ENCODE measurements at regions not wholly inside any gene's neighbourhood (a gene's known extent, or its start where the extent isn't known, plus 50 kb on each side); places are given as distances from the start of the nearest gene placed in this dataset.
"Not testable (repeated sequence)": the region's sequence is repeated elsewhere in the genome, so short reads cannot be mapped to it uniquely, and the experiment has no call there.

DNA sequence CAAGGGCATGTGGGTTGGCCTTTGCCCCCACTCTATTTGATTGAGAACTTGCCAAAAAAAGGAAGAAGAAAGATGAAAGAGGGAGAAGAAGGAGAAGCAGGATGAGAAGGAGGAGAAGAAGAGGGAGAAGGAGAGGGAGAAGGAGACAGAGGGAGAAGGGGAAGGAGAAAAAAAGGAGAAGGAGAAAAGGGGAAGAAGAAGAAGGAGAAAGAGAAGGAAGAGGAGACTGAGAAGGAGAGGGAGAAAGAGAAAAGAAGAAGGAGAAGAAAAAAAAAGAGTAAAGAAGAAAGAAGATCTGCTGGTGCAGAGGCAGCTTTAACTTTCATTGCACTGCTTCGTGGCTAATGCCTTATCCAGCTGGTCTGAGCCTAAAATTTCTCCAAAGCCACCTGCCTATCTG is 144.4 kb downstream of the ZNF22 start:
- H3K27ac ChIP-seq (ENCODE audit: low read depth, low read length); H3K36me3 ChIP-seq (ENCODE audit: control insufficient read depth, insufficient read depth, low read length); H3K9me3 ChIP-seq (ENCODE audit: control insufficient read depth, insufficient read depth, low read length); DNase-seq (ENCODE audit: low read depth in 4 of 6, low spot score in 6 of 6); H3K4me3 ChIP-seq (ENCODE audit: low read depth, low read length); H3K27me3 ChIP-seq (ENCODE audit: control insufficient read depth, insufficient read depth, low read length); H3K4me1 ChIP-seq (ENCODE audit: control insufficient read depth, insufficient read depth, low read length): not testable (repeated sequence)
- 71% methylated on average over 1 of the region's 1 CpG for WGBS (ENCODE audit: insufficient coverage)

- Histone ChIP-seq H3K9me3 (ENCODE audit: control insufficient read depth, insufficient read depth, low read length) (no peaks in the 10 kb centered on the region), H3K4me3 (ENCODE audit: low read depth, low read length) (no peak overlapping the region), H3K27me3 (ENCODE audit: control insufficient read depth, insufficient read depth, low read length) (no peaks in the 10 kb centered on the region), H3K36me3 (ENCODE audit: control insufficient read depth, insufficient read depth, low read length) (no peaks in the 10 kb centered on the region), H3K4me1 (ENCODE audit: control insufficient read depth, insufficient read depth, low read length) (no peaks in the 10 kb centered on the region), H3K27ac (ENCODE audit: low read depth, low read length) (no peak overlapping the region)
- peak in 1 of 6 donors; percentile 4 for DNase-seq (ENCODE audit: low read depth in 4 of 6, low spot score in 6 of 6)
- WGBS (ENCODE audit: insufficient coverage) = 67% methylated on average over 3 of the region's 3 CpGs
Observed at GRCh38 chr10:45147000-45147399, 146.3 kb downstream of the ZNF22 start.

DNA sequence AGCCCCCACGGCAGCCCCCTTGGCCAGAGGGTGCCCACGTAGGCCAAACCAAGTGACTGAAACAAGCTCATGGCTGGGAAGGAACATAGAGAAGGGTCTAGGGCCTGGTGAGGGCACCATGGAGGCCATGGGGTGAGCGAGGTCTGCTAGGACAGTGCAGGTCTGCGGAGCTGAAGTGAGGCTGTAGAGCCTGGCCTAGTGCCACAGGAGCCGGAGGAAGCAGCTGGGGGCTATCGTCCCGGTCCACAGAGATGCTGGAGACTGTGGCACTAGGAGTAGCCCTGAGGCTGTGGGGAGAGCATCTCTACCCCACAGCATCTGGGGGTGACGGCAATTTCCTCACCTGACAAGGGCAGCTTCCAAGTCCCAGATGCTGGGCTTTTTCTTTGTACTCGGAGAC is 150.3 kb downstream of the ZNF22 start:
- H3K27ac ChIP-seq (ENCODE audit: low read depth, low read length) = no peak overlapping the region

GRCh38 chr10:45151467-45152214 is 150.9 kb downstream of the ZNF22 start:
- peak in 2 of 6 donors; percentile 28 to 34 for DNase-seq (ENCODE audit: low read depth in 4 of 6, low spot score in 6 of 6)
- H3K27me3 ChIP-seq (ENCODE audit: control insufficient read depth, insufficient read depth, low read length) = no peaks in the 10 kb centered on the region
- no peak overlapping the region for H3K4me3 ChIP-seq (ENCODE audit: low read depth, low read length)
- H3K4me1 ChIP-seq (ENCODE audit: control insufficient read depth, insufficient read depth, low read length) = no peaks in the 10 kb centered on the region
- H3K9me3 ChIP-seq (ENCODE audit: control insufficient read depth, insufficient read depth, low read length) = no peaks in the 10 kb centered on the region
- no peak overlapping the region for H3K27ac ChIP-seq (ENCODE audit: low read depth, low read length)
- WGBS (ENCODE audit: insufficient coverage) = 77% methylated on average over 15 of the region's 18 CpGs
- H3K36me3 ChIP-seq (ENCODE audit: control insufficient read depth, insufficient read depth, low read length) = no peaks in the 10 kb centered on the region

More for the DNA sequence above, 150.3 kb downstream of the ZNF22 start:
- no peak for DNase-seq (ENCODE audit: low read depth in 4 of 6, low spot score in 6 of 6)
- Histone ChIP-seq H3K4me3 (ENCODE audit: low read depth, low read length) (no peak overlapping the region), H3K4me1 (ENCODE audit: control insufficient read depth, insufficient read depth, low read length) (no peaks in the 10 kb centered on the region), H3K36me3 (ENCODE audit: control insufficient read depth, insufficient read depth, low read length) (no peaks in the 10 kb centered on the region), H3K9me3 (ENCODE audit: control insufficient read depth, insufficient read depth, low read length) (no peaks in the 10 kb centered on the region), H3K27me3 (ENCODE audit: control insufficient read depth, insufficient read depth, low read length) (no peaks in the 10 kb centered on the region)
- 94% methylated on average over 4 of the region's 9 CpGs for WGBS (ENCODE audit: insufficient coverage)

GRCh38 chr10:45152726-45153125 is 152.0 kb downstream of the ZNF22 start:
- WGBS (ENCODE audit: insufficient coverage) = 100% methylated on average over 1 of the region's 3 CpGs
- no peaks in the 10 kb centered on the region for H3K9me3 ChIP-seq (ENCODE audit: control insufficient read depth, insufficient read depth, low read length)
- no peaks in the 10 kb centered on the region for H3K36me3 ChIP-seq (ENCODE audit: control insufficient read depth, insufficient read depth, low read length)
- H3K4me3 ChIP-seq (ENCODE audit: low read depth, low read length) = no peak overlapping the region
- no peaks in the 10 kb centered on the region for H3K4me1 ChIP-seq (ENCODE audit: control insufficient read depth, insufficient read depth, low read length)
- no peaks in the 10 kb centered on the region for H3K27me3 ChIP-seq (ENCODE audit: control insufficient read depth, insufficient read depth, low read length)
- no peak overlapping the region for H3K27ac ChIP-seq (ENCODE audit: low read depth, low read length)
- no peak for DNase-seq (ENCODE audit: low read depth in 4 of 6, low spot score in 6 of 6)

GRCh38 chr10:45154502-45154901 is 153.8 kb downstream of the ZNF22 start:
- no peak overlapping the region for H3K27ac ChIP-seq (ENCODE audit: low read depth, low read length)
- no peak overlapping the region for H3K4me3 ChIP-seq (ENCODE audit: low read depth, low read length)
- 79% methylated on average over 3 of the region's 3 CpGs for WGBS (ENCODE audit: insufficient coverage)
- no peaks in the 10 kb centered on the region for H3K27me3 ChIP-seq (ENCODE audit: control insufficient read depth, insufficient read depth, low read length)
- H3K4me1 ChIP-seq (ENCODE audit: control insufficient read depth, insufficient read depth, low read length) = no peaks in the 10 kb centered on the region
- H3K9me3 ChIP-seq (ENCODE audit: control insufficient read depth, insufficient read depth, low read length) = no peaks in the 10 kb centered on the region
- no peaks in the 10 kb centered on the region for H3K36me3 ChIP-seq (ENCODE audit: control insufficient read depth, insufficient read depth, low read length)
- DNase-seq (ENCODE audit: low read depth in 4 of 6, low spot score in 6 of 6) = peak in 1 of 6 donors; percentile 9

DNA sequence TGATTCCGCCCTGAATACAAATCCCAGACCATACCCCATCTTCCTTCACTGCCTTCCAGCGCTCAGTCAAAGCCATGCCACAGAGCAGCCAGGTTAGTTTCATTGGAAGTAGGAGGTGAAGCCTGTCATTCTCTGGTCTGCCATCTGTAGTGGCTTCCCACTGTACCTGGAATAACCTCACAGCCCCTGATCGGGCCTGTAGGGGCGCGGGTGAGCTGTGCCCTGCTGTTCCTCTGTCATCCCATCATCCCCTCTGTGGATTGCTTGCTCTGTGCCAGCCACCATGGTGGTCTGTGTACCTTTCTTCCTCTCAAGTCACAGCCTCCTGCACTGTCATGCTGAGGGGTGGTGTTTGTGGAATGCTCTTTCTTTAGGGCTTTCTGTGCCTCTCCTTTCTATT is 155.1 kb downstream of the ZNF22 start:
- WGBS (ENCODE audit: insufficient coverage) = no CpG with 5 or more reads among the region's 5 CpGs

DNA sequence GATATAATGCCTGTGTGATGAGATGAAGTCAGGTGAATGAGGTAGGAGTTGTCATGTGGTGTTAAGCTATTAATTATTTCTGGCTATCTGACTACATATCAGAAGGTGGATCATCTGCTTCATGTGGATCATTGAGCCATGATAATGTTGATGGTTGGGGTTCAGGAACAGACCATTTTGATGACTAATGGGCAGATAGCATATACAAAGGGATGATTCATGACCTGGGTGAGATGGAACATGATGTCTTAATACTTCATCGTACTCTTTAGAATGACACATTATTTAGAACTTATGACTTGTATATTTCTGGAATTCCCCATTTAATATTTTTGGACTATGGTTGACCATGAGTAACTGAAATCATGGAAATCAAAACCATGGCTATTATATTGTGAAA is 155.1 kb downstream of the OR13A1 start:
- H3K9me3 ChIP-seq (ENCODE audit: control insufficient read depth, insufficient read depth, low read length) = no peaks in the 10 kb centered on the region
- H3K27me3 ChIP-seq (ENCODE audit: control insufficient read depth, insufficient read depth, low read length) = no peaks in the 10 kb centered on the region
- no CpG with 5 or more reads among the region's 1 CpG for WGBS (ENCODE audit: insufficient coverage)
- no peak overlapping the region for H3K4me3 ChIP-seq (ENCODE audit: low read depth, low read length)
- no peaks in the 10 kb centered on the region for H3K4me1 ChIP-seq (ENCODE audit: control insufficient read depth, insufficient read depth, low read length)
- DNase-seq (ENCODE audit: low read depth in 4 of 6, low spot score in 6 of 6) = no peak
- H3K36me3 ChIP-seq (ENCODE audit: control insufficient read depth, insufficient read depth, low read length) = no peaks in the 10 kb centered on the region
- no peak overlapping the region for H3K27ac ChIP-seq (ENCODE audit: low read depth, low read length)

More for the DNA sequence above, 155.1 kb downstream of the ZNF22 start:
- H3K27ac ChIP-seq (ENCODE audit: low read depth, low read length) = no peak overlapping the region
- H3K9me3 ChIP-seq (ENCODE audit: control insufficient read depth, insufficient read depth, low read length) = no peaks in the 10 kb centered on the region
- DNase-seq (ENCODE audit: low read depth in 4 of 6, low spot score in 6 of 6) = no peak
- no peaks in the 10 kb centered on the region for H3K27me3 ChIP-seq (ENCODE audit: control insufficient read depth, insufficient read depth, low read length)
- H3K36me3 ChIP-seq (ENCODE audit: control insufficient read depth, insufficient read depth, low read length) = no peaks in the 10 kb centered on the region
- H3K4me3 ChIP-seq (ENCODE audit: low read depth, low read length) = no peak overlapping the region
- H3K4me1 ChIP-seq (ENCODE audit: control insufficient read depth, insufficient read depth, low read length) = no peaks in the 10 kb centered on the region

DNA sequence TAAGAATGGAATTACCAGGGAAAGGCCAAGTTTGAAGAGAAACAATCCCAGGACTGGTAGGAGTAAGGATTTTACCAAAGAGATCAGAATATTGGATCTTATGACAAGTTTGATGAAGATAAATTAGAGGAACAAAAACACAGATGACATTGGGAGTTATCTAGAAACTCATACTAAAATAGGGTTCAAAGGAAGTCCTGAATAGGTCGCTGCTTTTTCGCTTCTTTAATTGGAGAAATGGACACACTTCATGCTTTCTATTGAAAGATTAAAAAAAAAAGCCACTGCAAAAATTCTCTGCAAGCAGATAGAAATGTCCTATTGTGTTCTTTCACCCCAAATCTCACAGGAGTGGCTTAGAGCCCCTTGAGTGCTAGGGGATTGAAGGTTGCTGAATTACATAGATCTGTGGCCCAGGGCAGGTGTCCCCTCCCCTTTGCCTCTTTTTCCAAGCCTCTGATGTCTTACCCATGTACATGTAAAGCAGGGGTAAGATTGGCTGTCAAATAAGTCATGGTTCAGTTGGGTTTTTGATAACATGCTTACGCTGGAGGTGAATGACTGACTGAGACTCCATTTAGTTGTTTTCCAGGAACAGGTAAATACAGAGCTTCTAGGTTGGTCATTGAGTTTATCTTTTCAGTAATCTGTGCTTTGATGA is 152.0 kb downstream of the OR13A1 start:
- Histone ChIP-seq H3K36me3 (ENCODE audit: control insufficient read depth, insufficient read depth, low read length) (no peaks in the 10 kb centered on the region), H3K27me3 (ENCODE audit: control insufficient read depth, insufficient read depth, low read length) (no peaks in the 10 kb centered on the region), H3K4me1 (ENCODE audit: control insufficient read depth, insufficient read depth, low read length) (no peaks in the 10 kb centered on the region), H3K4me3 (ENCODE audit: low read depth, low read length) (no peak overlapping the region), H3K27ac (ENCODE audit: low read depth, low read length) (no peak overlapping the region), H3K9me3 (ENCODE audit: control insufficient read depth, insufficient read depth, low read length) (no peaks in the 10 kb centered on the region)
- no peak for DNase-seq (ENCODE audit: low read depth in 4 of 6, low spot score in 6 of 6)
- 91% methylated on average over 1 of the region's 3 CpGs for WGBS (ENCODE audit: insufficient coverage)

Data from spinal cord (tissue), 9 donors.